NOMO-1 (cell line): ENCODE measurements at regions not wholly inside any gene's neighbourhood (a gene's known extent, or its start where the extent isn't known, plus 50 kb on each side); places are given as distances from the start of the nearest gene placed in this dataset.
"Not testable (repeated sequence)": the region's sequence is repeated elsewhere in the genome, so short reads cannot be mapped to it uniquely, and the experiment has no call there.

ENCODE experiments used
- DNase-seq, 2 experiments: peaks; one replicate each; lab custom pipeline; 2025; ENCODE audit not compliant: unreplicated experiment in 2 of 2; lab: John Stamatoyannopoulos, UW

DNA sequence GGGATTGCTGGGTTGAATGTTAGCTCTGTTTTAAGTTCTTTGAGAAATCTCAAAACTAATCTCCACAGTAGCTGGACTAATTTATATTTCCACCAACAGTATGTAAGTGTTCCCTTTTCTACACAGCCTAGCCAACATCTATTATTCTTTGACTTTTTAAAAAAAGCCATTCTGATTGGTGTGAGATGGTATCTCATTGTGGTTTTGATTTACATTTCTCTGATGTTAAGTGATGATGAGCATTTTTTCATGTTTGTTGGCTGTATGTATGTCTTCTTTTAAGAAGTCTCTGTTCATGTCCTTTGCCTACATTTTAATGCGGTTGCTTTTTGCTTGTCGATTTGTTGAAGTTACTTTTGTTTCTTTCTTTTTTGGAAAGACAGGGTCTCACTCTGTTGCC is 301.1 kb upstream of the OR4E1 start:
- no peak for DNase-seq

DNA sequence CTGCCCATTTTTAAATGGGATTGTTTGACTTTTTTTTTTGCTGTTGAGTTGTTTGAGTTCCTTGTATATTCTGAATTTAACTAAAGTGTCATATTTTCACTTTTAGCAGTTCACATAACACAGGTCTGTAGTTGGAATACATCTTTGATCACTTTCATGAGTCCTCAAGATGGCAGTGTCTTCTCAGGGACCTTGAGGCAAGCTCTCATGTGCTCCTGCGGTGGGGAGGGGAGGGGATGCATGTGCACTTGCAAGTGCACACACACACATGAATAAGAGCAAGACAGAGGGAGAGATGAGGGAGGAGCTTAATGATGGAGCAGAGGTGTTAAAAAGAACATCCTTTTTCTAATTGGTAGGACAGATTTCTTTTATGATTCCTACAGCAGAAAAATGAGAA is 291.4 kb upstream of the OR4E1 start:
- no peak for DNase-seq

DNA sequence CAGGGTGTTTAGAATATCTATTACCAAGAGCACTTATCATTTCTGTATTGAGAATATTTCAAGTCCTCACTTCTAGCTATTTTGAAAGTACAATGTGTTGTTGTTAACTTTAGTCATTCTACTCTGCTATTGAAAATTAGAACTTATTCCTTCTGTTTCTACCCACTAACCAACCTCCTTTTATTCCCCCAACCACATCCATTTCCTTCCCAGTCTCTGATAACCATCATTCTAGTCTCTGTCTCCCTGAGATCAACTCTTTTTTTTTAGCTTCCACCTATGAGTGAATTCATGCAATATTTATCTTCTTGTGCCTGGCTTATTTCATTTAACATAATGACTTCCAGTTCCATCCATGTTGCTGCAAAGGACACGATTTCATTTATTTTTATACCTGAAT is 290.6 kb upstream of the OR4E1 start:
- DNase-seq, result no peak

DNA sequence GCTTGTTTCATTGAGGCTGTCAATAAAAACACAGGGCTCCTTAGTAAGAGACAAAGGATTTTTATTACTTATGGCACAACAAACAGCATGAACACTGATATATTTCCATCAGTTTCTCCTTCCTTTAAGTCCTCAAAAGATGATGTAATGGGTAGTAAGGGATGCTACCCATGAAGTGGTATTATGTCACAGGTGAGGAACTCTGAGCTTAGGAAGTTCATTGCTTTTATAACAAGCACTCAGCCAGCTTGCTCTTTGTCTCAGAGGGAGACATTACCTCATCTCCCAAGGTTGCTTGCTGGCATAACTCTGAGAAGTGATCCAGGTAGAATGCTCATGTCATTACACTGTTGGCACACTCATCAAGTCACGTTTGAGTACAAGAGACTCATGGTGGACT is 287.0 kb upstream of the OR4E1 start:
- no peak for DNase-seq

DNA sequence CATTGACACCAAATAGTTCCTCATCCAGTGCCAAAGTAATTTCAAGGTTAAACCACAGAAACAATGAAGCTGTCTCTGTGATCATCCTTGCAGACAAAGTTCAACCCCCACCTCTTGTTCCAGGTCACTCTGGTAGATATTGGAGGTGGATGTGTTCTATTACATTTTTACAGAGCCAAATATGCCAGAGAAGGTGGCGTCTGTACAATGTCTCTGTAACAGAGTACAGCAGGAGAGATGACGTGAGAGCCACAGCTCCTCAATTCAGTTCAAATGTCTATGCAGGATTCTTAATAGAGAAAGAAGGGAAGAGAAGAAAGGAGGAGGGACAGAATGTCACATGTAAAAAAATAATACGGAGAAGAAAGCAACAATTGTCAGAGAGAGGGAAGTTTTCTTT is 268.3 kb upstream of the OR4E1 start:
- no peak for DNase-seq

DNA sequence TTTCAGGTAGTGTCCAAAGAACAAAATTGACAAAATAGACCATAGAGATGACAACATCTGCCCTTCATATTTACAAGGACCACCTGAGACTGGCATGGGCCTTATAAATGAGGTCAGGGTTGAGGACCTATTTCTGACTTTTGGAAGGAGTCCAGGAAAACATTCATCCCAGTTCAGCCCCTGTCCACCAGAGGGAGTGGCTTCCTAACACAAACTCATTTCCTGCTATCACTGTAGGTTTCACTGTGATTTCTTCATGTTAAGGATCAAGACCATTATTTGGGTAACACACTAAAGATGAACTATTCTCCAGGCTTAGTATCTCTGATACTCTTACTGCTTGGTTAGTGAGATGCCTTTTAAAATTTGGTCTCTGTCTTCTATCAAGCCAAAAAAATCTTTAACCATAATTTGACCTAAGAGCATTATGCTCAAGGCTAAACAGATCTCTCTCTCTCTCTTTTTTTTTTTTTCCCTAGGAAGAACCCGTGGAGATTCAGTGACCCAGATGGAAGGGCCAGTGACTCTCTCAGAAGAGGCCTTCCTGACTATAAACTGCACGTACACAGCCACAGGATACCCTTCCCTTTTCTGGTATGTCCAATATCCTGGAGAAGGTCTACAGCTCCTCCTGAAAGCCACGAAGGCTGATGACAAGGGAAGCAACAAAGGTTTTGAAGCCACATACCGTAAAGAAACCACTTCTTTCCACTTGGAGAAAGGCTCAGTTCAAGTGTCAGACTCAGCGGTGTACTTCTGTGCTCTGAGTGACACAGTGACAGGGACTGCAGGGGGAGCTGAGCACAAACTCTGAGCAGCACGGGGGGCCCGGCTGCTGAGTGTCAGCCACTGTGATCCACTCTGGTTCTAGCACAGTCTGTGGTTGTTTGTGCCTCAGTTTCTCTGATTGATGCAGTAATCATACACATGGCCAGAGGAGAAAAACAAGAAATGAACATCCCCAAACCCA is 267.6 kb upstream of the OR4E1 start:
- no peak for DNase-seq

DNA sequence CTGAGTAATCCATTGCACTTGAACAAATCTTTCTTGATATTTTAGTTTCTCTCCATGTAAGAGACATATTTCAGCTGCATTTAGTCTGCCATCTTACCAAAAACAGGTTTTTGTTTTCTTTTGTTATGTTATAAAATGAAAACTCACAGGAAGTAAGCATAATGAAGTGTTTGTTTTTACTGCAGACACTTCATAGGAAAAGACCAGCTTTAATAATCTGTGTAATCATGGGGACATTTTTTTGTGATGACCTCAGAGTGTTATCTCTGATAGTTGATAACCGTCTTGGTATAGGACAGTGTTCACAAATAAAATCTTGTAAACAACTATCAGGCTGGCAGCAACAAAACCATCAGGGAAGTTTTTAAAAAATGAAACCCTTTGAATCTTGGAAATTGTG is 266.2 kb upstream of the OR4E1 start:
- DNase-seq, result no peak

DNA sequence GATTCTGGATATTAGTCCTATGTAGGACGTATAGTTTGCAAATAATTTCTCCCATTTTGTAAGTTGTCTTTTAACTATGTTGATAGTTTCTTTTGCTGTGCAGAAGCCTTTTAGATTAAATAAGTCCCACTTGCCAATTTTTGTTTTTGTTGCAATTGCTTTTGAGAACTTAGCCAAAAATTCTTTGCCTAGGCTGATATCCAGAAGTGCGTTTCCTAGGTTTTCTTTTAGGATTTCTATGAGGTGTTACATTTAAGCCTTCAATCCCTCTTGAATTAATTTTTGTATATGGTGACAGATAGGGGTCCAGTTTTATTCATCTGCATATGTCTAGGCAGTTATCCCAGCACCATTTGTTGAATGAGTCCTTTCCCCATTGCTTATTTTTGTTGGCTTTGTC is 264.4 kb upstream of the OR4E1 start:
- DNase-seq, result no peak

DNA sequence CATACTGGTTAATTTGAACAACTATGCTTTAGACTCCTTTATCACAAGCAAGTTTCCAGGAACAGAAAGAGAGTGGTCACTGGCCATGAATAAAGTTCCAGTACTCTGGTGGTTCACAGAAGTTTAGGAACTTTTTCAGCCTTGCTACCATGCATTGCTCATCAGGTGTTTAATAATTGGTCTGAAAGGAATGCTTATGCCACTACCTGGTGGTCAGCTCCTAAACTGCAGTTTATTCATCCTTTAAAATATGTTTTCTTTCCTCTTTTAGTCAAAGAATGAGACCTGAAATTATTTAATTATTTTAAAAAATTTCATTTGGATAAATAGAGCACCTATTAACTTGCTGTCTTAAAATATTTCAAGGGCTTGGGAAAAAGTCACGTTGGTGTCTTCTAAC is 260.1 kb upstream of the OR4E1 start:
- DNase-seq, result no peak

DNA sequence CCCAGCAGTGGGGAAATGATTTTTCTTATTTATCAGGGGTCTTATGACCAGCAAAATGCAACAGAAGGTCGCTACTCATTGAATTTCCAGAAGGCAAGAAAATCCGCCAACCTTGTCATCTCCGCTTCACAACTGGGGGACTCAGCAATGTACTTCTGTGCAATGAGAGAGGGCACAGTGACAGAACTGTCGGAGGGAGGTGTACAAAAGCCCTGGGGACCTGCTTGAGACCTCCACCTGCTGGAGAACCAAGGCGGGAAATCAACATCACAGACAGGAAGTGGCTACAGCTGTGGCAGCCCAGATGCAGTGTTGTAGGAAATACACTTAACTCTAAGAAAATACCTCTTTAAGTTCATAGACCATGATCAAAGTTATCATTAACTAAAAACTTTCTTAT is 250.9 kb upstream of the OR4E1 start:
- DNase-seq, result no peak

DNA sequence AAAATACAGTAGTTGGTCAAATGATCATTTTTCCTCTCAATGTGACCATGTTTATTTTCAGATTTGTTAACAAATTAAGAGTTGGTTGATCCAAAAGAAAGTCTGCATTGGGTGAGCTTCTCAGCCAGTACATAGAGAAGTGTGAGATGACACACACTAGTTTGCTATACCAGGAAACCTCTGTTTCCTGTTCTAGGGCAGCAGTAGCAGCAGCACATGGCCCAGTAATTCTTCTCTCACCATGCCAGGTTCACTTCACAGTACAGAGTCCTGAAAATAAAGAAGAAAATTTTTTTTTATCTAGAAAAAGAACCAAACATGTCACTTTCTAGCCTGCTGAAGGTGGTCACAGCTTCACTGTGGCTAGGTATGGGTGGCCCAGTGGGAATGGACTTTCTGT is 250.2 kb upstream of the OR4E1 start:
- no peak for DNase-seq

DNA sequence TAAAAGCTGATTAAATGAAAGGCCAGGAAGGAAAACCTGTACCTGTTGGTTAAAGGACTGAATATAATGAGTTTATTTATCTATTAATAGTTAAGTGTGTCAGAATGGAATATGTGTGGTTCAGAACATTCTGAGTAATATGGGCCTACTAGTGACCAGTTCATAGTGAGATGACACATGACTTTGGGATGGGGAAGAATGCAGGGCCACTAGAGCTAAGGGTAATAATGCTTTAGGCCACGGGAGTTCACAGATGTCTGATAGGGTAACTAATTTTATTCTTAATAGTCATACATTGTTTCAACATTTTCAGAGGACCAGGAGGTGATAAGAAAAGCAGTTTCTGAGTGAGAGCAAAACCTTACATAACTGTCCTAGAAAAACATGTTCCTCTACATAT is 247.8 kb upstream of the OR4E1 start:
- DNase-seq, result no peak

DNA sequence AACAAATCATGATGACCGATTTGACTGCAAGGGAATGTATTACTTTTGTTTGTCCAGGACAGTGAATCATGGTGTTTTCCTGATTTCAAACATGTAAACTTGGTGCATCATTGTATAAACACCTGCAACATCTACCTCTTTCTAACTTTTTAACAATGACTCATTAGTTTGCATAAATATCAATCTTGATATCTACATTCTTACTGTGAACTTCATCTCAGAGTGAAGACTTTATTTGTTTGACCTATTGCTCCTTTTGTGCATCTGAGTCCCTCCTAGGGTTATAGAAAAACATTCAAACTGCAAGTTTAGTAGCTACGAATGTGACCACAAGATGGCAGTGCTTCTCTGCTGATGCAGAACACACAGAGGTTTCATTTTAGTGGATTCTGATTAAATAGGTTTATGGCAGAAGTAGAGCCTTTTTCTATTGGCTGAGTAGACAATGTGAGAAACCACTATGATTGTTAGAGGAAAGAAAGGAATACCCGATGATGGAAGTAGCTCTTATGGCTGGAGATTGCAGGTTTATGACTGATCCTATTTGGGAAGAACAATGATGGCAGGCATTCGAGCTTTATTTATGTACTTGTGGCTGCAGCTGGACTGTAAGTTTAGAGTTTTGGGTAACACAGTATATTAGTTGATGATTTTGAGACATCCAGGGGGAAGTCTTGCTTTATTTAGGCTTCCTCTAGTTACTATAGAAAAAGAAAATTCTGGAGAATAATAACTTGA is 244.2 kb upstream of the OR4E1 start:
- DNase-seq, result peak in 1 of 2 experiments; percentile 31

DNA sequence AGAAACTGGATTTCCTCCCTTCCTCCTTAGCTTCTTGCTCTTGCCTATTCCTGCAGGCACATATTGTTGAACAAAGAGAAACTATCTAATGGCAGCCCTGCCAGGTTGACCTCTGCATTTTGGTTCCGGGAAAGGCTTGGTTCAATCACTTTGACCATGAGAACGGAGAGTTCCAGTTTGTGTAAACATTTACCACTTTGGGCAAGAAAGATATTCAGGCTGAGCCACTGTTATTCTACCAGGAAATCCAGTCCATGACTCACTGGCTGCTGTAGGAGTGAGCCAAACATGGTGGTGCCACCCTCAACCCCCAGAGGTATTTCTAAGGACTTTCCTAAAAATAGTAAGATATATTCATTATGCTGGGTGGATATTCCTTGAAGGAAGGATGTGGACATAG is 242.2 kb upstream of the OR4E1 start:
- no peak for DNase-seq

DNA sequence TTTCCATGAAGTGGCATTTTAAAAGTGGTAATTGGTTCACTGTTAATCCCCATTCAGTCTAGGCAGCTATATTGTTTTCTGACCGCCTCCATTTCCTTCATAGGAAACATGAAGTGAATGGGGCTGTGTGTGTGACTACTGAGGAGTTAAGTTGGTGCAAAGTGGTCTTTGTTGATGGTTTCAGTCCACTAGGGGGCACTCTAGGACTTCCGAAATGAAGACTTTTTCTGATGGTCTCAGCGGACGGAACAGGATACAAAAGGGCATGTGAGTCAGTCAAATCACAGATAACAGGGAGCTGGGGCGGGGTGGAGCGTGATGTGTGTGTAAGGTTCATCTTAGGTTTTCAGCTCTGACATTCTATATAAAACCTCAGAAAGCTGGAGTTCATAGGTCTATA is 240.1 kb upstream of the OR4E1 start:
- DNase-seq, result peak in 1 of 2 experiments; percentile 37

DNA sequence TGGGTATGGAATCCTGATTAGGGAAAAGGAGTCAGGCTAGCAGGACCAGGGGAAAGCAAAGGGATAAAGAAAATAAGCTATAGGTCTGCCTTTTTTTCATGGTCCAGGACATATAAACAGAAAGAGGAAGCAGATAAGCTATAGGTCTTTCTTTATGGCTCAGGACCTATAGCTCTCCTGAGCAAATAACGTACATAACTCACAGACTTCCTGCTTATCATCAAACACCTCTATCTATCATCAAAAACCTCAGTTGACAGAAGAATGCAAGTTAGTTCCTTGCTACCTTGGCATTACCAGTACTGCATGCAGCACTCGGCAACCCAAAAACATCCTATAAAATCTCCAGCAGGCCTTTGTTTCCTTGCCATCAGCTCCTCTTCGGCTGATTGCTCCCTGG is 238.7 kb upstream of the OR4E1 start:
- DNase-seq, result no peak

DNA sequence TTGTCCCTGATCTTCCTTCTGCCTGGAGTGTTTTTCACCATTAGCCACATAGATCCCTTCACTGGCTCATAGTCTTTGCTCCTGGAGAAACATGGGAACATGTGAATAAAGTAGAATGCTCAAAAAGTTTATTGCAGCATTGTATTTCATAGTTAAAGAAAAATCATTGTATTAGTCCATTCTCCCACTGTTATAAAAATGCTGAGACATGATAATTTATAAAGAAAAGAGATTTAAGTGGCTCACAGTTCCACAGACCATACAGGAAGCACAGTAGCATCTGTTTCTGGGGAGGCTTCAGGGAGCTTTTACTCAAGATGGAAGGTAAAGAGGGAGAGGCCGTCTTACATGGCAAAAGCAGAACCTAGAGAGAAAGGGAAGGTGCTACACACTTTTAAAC is 238.3 kb upstream of the OR4E1 start:
- no peak for DNase-seq

DNA sequence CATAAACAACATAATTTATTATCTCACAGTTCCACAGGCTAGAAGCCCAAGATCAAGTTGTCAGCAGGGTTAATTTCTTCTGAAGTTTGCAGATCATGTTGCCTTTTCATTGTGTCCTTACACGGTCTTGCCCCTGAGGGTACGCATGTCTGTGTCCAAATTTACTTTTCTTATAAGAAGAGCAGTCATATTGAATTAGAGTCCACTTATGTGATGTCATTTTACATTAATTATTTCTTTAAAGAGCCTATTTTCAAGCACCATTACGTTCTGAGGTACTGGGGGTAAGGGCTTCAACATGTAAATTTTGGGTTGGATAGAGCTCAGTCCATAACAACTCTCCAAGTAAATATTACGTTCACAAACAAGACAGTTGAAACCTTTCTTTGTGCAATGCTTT is 236.6 kb upstream of the OR4E1 start:
- DNase-seq, result no peak

DNA sequence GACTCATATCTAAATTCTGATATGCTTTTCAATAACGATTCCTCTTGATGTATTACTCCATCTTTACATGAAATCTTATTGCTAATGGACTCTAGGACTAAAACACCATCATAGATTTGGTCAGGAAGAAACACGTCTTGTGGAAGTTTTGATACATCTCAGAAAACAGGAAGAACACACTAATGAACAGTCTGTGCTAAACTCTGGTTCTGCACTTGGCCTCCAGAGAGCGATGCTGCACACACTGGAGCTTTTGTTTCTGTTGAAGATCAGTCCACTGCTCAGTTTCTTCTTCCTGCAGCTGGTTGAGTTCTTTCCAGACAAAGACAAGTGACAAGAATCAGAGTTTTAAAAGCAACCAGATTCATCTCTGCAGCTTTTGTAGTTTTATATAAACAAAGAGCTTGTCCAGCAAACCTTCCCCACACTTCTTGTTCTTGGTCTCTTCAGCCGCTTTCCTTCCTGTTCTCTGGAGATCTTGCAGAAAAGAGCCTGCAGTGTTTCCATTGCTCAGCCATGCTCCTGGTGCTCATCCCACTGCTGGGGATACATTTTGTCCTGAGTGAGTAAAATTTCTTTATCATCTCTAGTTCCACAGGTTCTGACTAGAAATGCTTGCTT is 229.1 kb upstream of the OR4E1 start:
- no peak for DNase-seq

DNA sequence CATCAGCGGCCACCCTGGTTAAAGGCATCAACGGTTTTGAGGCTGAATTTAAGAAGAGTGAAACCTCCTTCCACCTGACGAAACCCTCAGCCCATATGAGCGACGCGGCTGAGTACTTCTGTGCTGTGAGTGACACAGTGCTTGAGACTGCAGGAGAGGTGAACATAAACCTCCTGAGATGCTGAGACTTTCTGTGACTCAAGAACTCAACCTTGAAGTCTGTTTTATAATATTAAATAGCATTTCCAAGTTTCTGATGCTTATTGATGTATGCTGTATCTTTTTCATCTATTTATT is 221.2 kb upstream of the OR4E1 start:
- not testable (repeated sequence) for DNase-seq

DNA sequence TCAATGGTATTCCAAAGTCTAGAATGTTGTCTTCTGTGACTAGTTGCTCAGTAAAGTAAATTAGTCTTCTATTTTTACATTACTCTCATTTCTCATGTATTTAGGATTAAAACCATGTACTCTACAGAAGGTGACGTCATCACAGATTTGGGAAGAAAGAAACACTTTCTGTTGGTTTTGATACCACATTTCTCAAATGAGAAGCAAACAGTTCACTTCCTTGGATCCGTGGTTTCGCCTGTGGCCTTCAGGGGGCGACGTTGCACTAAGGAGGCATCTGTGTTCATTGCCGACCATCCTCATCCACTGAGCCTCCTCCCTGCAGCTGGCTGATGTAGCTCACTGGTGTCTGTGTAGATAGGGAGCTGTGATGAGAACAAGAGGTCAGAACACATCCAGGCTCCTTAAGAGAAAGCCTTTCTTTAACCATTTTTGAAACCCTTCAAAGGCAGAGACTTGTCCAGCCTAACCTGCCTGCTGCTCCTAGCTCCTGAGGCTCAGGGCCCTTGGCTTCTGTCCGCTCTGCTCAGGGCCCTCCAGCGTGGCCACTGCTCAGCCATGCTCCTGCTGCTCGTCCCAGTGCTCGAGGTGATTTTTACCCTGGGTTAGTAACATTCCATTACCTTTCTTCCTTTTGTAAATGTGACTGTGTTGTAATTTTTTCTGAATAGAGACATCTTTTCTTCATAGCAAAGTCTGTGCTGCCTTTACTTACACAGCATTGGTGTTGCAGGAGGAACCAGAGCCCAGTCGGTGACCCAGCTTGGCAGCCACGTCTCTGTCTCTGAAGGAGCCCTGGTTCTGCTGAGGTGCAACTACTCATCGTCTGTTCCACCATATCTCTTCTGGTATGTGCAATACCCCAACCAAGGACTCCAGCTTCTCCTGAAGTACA is 220.6 kb upstream of the OR4E1 start:
- no peak for DNase-seq
